DOHH2 (cell line): ENCODE measurements at regions not wholly inside any gene's neighbourhood (a gene's known extent, or its start where the extent isn't known, plus 50 kb on each side); places are given as distances from the start of the nearest gene placed in this dataset.

Experiments used
- CTCF ChIP-seq: fragments of 200-600 bp; sonication (generic); IDR thresholded peaks from one replicate; pipeline ENCODE4 v1.5.1; 2014; ENCODE audit warnings: antibody characterized with exemption, mild to moderate bottlenecking, low read depth, low read length; ENCODE audit not compliant: poor library complexity, severe bottlenecking
- EZH2phosphoT487 ChIP-seq: fragments of 200-600 bp; sonication (generic); IDR thresholded peaks from 2 replicates; pipeline ENCODE4 v1.6.1; 2017; ENCODE audit warnings: borderline replicate concordance, mild to moderate bottlenecking, antibody characterized with exemption, low read length, moderate library complexity, mixed read lengths

- no peak for TF ChIP-seq CTCF
- TF ChIP-seq EZH2phosphoT487 = no peak
These were observed 1675.8 kb downstream of the HACE1 start for GRCh38 chr6:103183831-103184411.
